ENCODE measurements at regions not wholly inside any gene's neighbourhood (a gene's known extent, or its start where the extent isn't known, plus 50 kb on each side); places are given as distances from the start of the nearest gene placed in this dataset.

- CTCF ChIA-PET: no interaction called here
Measured at GRCh38 chr7:84513061-84513460, 318.5 kb upstream of the SEMA3A start.

GRCh38 chr7:84512055-84512454 is 317.5 kb upstream of the SEMA3A start:
- no peaks in the 10 kb centered on the region for H3K9me3 ChIP-seq (ENCODE audit: control insufficient read depth, insufficient read depth, low read depth, low read length)
- H3K36me3 ChIP-seq (ENCODE audit: control insufficient read depth, insufficient read depth, low read length): no peaks in the 10 kb centered on the region
- no peak for ATAC-seq
- H3K4me3 ChIP-seq (ENCODE audit: low read depth in 2 of 2, low read length in 2 of 2): no peak overlapping the region
- in situ Hi-C loops (cut with HindIII; ENCODE audit: low pct_unique_long_range_greater_than_20kb, low sequenced_read_pairs): no loop called here
- TF ChIP-seq SIN3A (IDR thresholded peaks at IDR 0.05; ENCODE audit: borderline replicate concordance, insufficient read depth, low read depth, low read length): no peak
- TF ChIP-seq POLR2AphosphoS5 (IDR thresholded peaks at IDR 0.05; ENCODE audit: low read depth, low read length): no peak
- TF ChIP-seq TCF7L2 (IDR thresholded peaks at IDR 0.05; ENCODE audit: low read depth, low read length): no peak
- no peak for TF ChIP-seq CTCF (IDR thresholded peaks at IDR 0.05)
- TF ChIP-seq REST (IDR thresholded peaks at IDR 0.05; ENCODE audit: insufficient read depth in 1 of 2, low read depth in 2 of 2, low read length in 1 of 2): no peak
- ChIA-PET POLR2A (no interaction called here), CTCF (no interaction called here)
- intact Hi-C loops (cut with micrococcal nuclease; ENCODE audit: unreplicated experiment): no loop called here
- H3K27ac ChIP-seq (ENCODE audit: low read length): no peak overlapping the region
- no peak for DNase-seq (ENCODE audit: low read depth, low spot score)
- BruUV-seq (replicated peaks): no TSS peak
- no peaks in the 10 kb centered on the region for H3K4me1 ChIP-seq (ENCODE audit: control insufficient read depth, insufficient read depth, low read length)
- no peaks in the 10 kb centered on the region for H3K27me3 ChIP-seq (ENCODE audit: control insufficient read depth, insufficient read depth, low read length)

More at GRCh38 chr7:84513061-84513460, 318.5 kb upstream of the SEMA3A start:
- no peak overlapping the region for H3K4me3 ChIP-seq (ENCODE audit: low read depth in 2 of 2, low read length in 2 of 2)
- POLR2A ChIA-PET: no interaction called here
- in situ Hi-C loops (cut with HindIII; ENCODE audit: low pct_unique_long_range_greater_than_20kb, low sequenced_read_pairs): no loop called here
- H3K36me3 ChIP-seq (ENCODE audit: control insufficient read depth, insufficient read depth, low read length): no peaks in the 10 kb centered on the region
- TF ChIP-seq TCF7L2 (IDR thresholded peaks at IDR 0.05; ENCODE audit: low read depth, low read length): no peak
- BruUV-seq (replicated peaks): no TSS peak
- no peak overlapping the region for H3K27ac ChIP-seq (ENCODE audit: low read length)
- no peaks in the 10 kb centered on the region for H3K9me3 ChIP-seq (ENCODE audit: control insufficient read depth, insufficient read depth, low read depth, low read length)
- no peaks in the 10 kb centered on the region for H3K27me3 ChIP-seq (ENCODE audit: control insufficient read depth, insufficient read depth, low read length)
- intact Hi-C loops (cut with micrococcal nuclease; ENCODE audit: unreplicated experiment): no loop called here
- no peak for ATAC-seq
- no peaks in the 10 kb centered on the region for H3K4me1 ChIP-seq (ENCODE audit: control insufficient read depth, insufficient read depth, low read length)
- no peak for DNase-seq (ENCODE audit: low read depth, low spot score)

GRCh38 chr7:84510505-84510904 is 315.9 kb upstream of the SEMA3A start:
- Histone ChIP-seq H3K27ac (ENCODE audit: low read length) (no peak overlapping the region), H3K36me3 (ENCODE audit: control insufficient read depth, insufficient read depth, low read length) (no peaks in the 10 kb centered on the region), H3K27me3 (ENCODE audit: control insufficient read depth, insufficient read depth, low read length) (no peaks in the 10 kb centered on the region), H3K9me3 (ENCODE audit: control insufficient read depth, insufficient read depth, low read depth, low read length) (no peaks in the 10 kb centered on the region), H3K4me3 (ENCODE audit: low read depth in 2 of 2, low read length in 2 of 2) (no peak overlapping the region), H3K4me1 (ENCODE audit: control insufficient read depth, insufficient read depth, low read length) (no peaks in the 10 kb centered on the region)
- intact Hi-C loops (cut with micrococcal nuclease; ENCODE audit: unreplicated experiment) (no loop called here), in situ Hi-C loops (cut with HindIII; ENCODE audit: low pct_unique_long_range_greater_than_20kb, low sequenced_read_pairs) (no loop called here)
- no peak for DNase-seq (ENCODE audit: low read depth, low spot score)
- TF ChIP-seq REST (IDR thresholded peaks at IDR 0.05; ENCODE audit: insufficient read depth in 1 of 2, low read depth in 2 of 2, low read length in 1 of 2) (no peak), TCF7L2 (IDR thresholded peaks at IDR 0.05; ENCODE audit: low read depth, low read length) (no peak), CTCF (IDR thresholded peaks at IDR 0.05) (no peak), POLR2AphosphoS5 (IDR thresholded peaks at IDR 0.05; ENCODE audit: low read depth, low read length) (no peak), SIN3A (IDR thresholded peaks at IDR 0.05; ENCODE audit: borderline replicate concordance, insufficient read depth, low read depth, low read length) (no peak)
- BruUV-seq (replicated peaks): no TSS peak
- no peak for ATAC-seq
- CTCF ChIA-PET: no interaction called here
- POLR2A ChIA-PET: no interaction called here
